Endometrium (tissue), 2 donors: ENCODE measurements at regions not wholly inside any gene's neighbourhood (a gene's known extent, or its start where the extent isn't known, plus 50 kb on each side); places are given as distances from the start of the nearest gene placed in this dataset.

Experiments
- FAIRE-seq: peaks from 2 replicates; lab custom pipeline; 2012; peaks lifted over from hg19 to GRCh38; lab: Jason Lieb, UNC
- donor health status: control.
- donor health status: control.

- FAIRE-seq = no peak
Observed at GRCh38 chr13:37361608-37362007, 237.0 kb downstream of the POSTN start.

GRCh38 chr13:37360556-37360955 lies 238.0 kb downstream of the POSTN start:
- peak; percentile 58 for FAIRE-seq

- FAIRE-seq = no peak
Observed at GRCh38 chr13:37357548-37357947, 241.0 kb downstream of the POSTN start.

GRCh38 chr13:37353911-37354310 lies 244.7 kb downstream of the POSTN start:
- no peak for FAIRE-seq

- FAIRE-seq = peak; percentile 33
Observed at GRCh38 chr13:37351211-37351610, 245.7 kb upstream of the CSNK1A1L start.

- no peak for FAIRE-seq
Observed at GRCh38 chr13:37349916-37350315, 244.5 kb upstream of the CSNK1A1L start.

GRCh38 chr13:37348916-37349643 lies 243.6 kb upstream of the CSNK1A1L start:
- peak; percentile 87 for FAIRE-seq

GRCh38 chr13:37345869-37346268 lies 240.4 kb upstream of the CSNK1A1L start:
- FAIRE-seq = no peak

- FAIRE-seq = no peak
Observed at GRCh38 chr13:37345391-37345790, 239.9 kb upstream of the CSNK1A1L start.

- FAIRE-seq = no peak
Observed at GRCh38 chr13:37344056-37344455, 238.6 kb upstream of the CSNK1A1L start.

- no peak for FAIRE-seq
Observed at GRCh38 chr13:37342205-37342604, 236.7 kb upstream of the CSNK1A1L start.

- no peak for FAIRE-seq
Observed at GRCh38 chr13:37340901-37341670, 235.6 kb upstream of the CSNK1A1L start.

GRCh38 chr13:37339386-37339735 lies 233.9 kb upstream of the CSNK1A1L start:
- no peak for FAIRE-seq

- FAIRE-seq = no peak
Observed at GRCh38 chr13:37338726-37339385, 233.4 kb upstream of the CSNK1A1L start.

- FAIRE-seq = no peak
Observed at GRCh38 chr13:37326334-37326733, 220.9 kb upstream of the CSNK1A1L start.

GRCh38 chr13:37319031-37319443 lies 213.6 kb upstream of the CSNK1A1L start:
- no peak for FAIRE-seq

GRCh38 chr13:37316935-37317334 lies 211.5 kb upstream of the CSNK1A1L start:
- no peak for FAIRE-seq

GRCh38 chr13:37313372-37313771 lies 207.9 kb upstream of the CSNK1A1L start:
- no peak for FAIRE-seq

- FAIRE-seq = no peak
Observed at GRCh38 chr13:37306778-37307544, 201.5 kb upstream of the CSNK1A1L start.

- FAIRE-seq = no peak
Observed at GRCh38 chr13:37303606-37304005, 198.1 kb upstream of the CSNK1A1L start.

GRCh38 chr13:37302686-37303085 lies 197.2 kb upstream of the CSNK1A1L start:
- FAIRE-seq = no peak

- no peak for FAIRE-seq
Observed at GRCh38 chr13:37295573-37295972, 190.1 kb upstream of the CSNK1A1L start.
